ENCODE measurements at regions not wholly inside any gene's neighbourhood (a gene's known extent, or its start where the extent isn't known, plus 50 kb on each side); places are given as distances from the start of the nearest gene placed in this dataset.

GRCh38 chr10:130230036-130230435, 93.8 kb downstream of the GLRX3 start:
- Histone ChIP-seq H3K36me3 (ENCODE audit: control insufficient read depth, insufficient read depth, low read length) (no peaks in the 10 kb centered on the region), H3K4me3 (ENCODE audit: low read depth, low read length) (no peak overlapping the region), H3K9ac (ENCODE audit: low read depth, low read length) (no peak overlapping the region), H3K9me3 (ENCODE audit: control insufficient read depth, insufficient read depth, low read length) (peaks cover 6% of the 10 kb centered on the region), H3K4me1 (ENCODE audit: control insufficient read depth, insufficient read depth, low read length) (no peaks in the 10 kb centered on the region), H3K27me3 (ENCODE audit: control insufficient read depth, insufficient read depth, low read length) (no peaks in the 10 kb centered on the region)

- Histone ChIP-seq H3K27me3 (ENCODE audit: control insufficient read depth, insufficient read depth, low read length) (no peaks in the 10 kb centered on the region), H3K4me1 (ENCODE audit: control insufficient read depth, insufficient read depth, low read length) (no peaks in the 10 kb centered on the region), H3K9me3 (ENCODE audit: control insufficient read depth, insufficient read depth, low read length) (peaks cover 6% of the 10 kb centered on the region)
Measured at GRCh38 chr10:130230611-130231010, 94.4 kb downstream of the GLRX3 start.

GRCh38 chr10:130231251-130231741, 95.1 kb downstream of the GLRX3 start:
- Histone ChIP-seq H3K9me3 (ENCODE audit: control insufficient read depth, insufficient read depth, low read length) (peaks cover 6% of the 10 kb centered on the region), H3K4me1 (ENCODE audit: control insufficient read depth, insufficient read depth, low read length) (no peaks in the 10 kb centered on the region), H3K36me3 (ENCODE audit: control insufficient read depth, insufficient read depth, low read length) (no peaks in the 10 kb centered on the region), H3K4me3 (ENCODE audit: low read depth, low read length) (no peak overlapping the region), H3K27me3 (ENCODE audit: control insufficient read depth, insufficient read depth, low read length) (no peaks in the 10 kb centered on the region), H3K9ac (ENCODE audit: low read depth, low read length) (no peak overlapping the region)

More at GRCh38 chr10:130230611-130231010, 94.4 kb downstream of the GLRX3 start:
- Histone ChIP-seq H3K9ac (ENCODE audit: low read depth, low read length) (no peak overlapping the region), H3K36me3 (ENCODE audit: control insufficient read depth, insufficient read depth, low read length) (no peaks in the 10 kb centered on the region), H3K4me3 (ENCODE audit: low read depth, low read length) (no peak overlapping the region)

GRCh38 chr10:130232166-130233034, 96.2 kb downstream of the GLRX3 start:
- Histone ChIP-seq H3K4me3 (ENCODE audit: low read depth, low read length) (no peak overlapping the region), H3K36me3 (ENCODE audit: control insufficient read depth, insufficient read depth, low read length) (no peaks in the 10 kb centered on the region), H3K9ac (ENCODE audit: low read depth, low read length) (no peak overlapping the region), H3K4me1 (ENCODE audit: control insufficient read depth, insufficient read depth, low read length) (no peaks in the 10 kb centered on the region), H3K27me3 (ENCODE audit: control insufficient read depth, insufficient read depth, low read length) (no peaks in the 10 kb centered on the region), H3K9me3 (ENCODE audit: control insufficient read depth, insufficient read depth, low read length) (no peaks in the 10 kb centered on the region)

- Histone ChIP-seq H3K4me1 (ENCODE audit: control insufficient read depth, insufficient read depth, low read length) (no peaks in the 10 kb centered on the region), H3K9me3 (ENCODE audit: control insufficient read depth, insufficient read depth, low read length) (no peaks in the 10 kb centered on the region), H3K4me3 (ENCODE audit: low read depth, low read length) (no peak overlapping the region), H3K36me3 (ENCODE audit: control insufficient read depth, insufficient read depth, low read length) (no peaks in the 10 kb centered on the region), H3K9ac (ENCODE audit: low read depth, low read length) (no peak overlapping the region), H3K27me3 (ENCODE audit: control insufficient read depth, insufficient read depth, low read length) (no peaks in the 10 kb centered on the region)
Measured at GRCh38 chr10:130233035-130233360, 96.8 kb downstream of the GLRX3 start.

- Histone ChIP-seq H3K36me3 (ENCODE audit: control insufficient read depth, insufficient read depth, low read length) (no peaks in the 10 kb centered on the region), H3K27me3 (ENCODE audit: control insufficient read depth, insufficient read depth, low read length) (no peaks in the 10 kb centered on the region), H3K9ac (ENCODE audit: low read depth, low read length) (no peak overlapping the region), H3K4me3 (ENCODE audit: low read depth, low read length) (no peak overlapping the region), H3K9me3 (ENCODE audit: control insufficient read depth, insufficient read depth, low read length) (no peaks in the 10 kb centered on the region), H3K4me1 (ENCODE audit: control insufficient read depth, insufficient read depth, low read length) (no peaks in the 10 kb centered on the region)
Measured at GRCh38 chr10:130233426-130233825, 97.2 kb downstream of the GLRX3 start.

- H3K4me3 ChIP-seq (ENCODE audit: low read depth, low read length) = no peak overlapping the region
- H3K9ac ChIP-seq (ENCODE audit: low read depth, low read length) = no peak overlapping the region
- H3K27me3 ChIP-seq (ENCODE audit: control insufficient read depth, insufficient read depth, low read length) = no peaks in the 10 kb centered on the region
- H3K4me1 ChIP-seq (ENCODE audit: control insufficient read depth, insufficient read depth, low read length) = no peaks in the 10 kb centered on the region
- H3K36me3 ChIP-seq (ENCODE audit: control insufficient read depth, insufficient read depth, low read length) = no peaks in the 10 kb centered on the region
- H3K9me3 ChIP-seq (ENCODE audit: control insufficient read depth, insufficient read depth, low read length) = no peaks in the 10 kb centered on the region
Measured at GRCh38 chr10:130234171-130234965, 98.2 kb downstream of the GLRX3 start.

GRCh38 chr10:130236711-130237110, 100.5 kb downstream of the GLRX3 start:
- no peaks in the 10 kb centered on the region for H3K36me3 ChIP-seq (ENCODE audit: control insufficient read depth, insufficient read depth, low read length)
- H3K4me3 ChIP-seq (ENCODE audit: low read depth, low read length) = no peak overlapping the region
- no peak overlapping the region for H3K9ac ChIP-seq (ENCODE audit: low read depth, low read length)
- no peaks in the 10 kb centered on the region for H3K4me1 ChIP-seq (ENCODE audit: control insufficient read depth, insufficient read depth, low read length)
- no peaks in the 10 kb centered on the region for H3K9me3 ChIP-seq (ENCODE audit: control insufficient read depth, insufficient read depth, low read length)
- H3K27me3 ChIP-seq (ENCODE audit: control insufficient read depth, insufficient read depth, low read length) = no peaks in the 10 kb centered on the region

GRCh38 chr10:130240409-130240808, 104.2 kb downstream of the GLRX3 start:
- H3K4me1 ChIP-seq (ENCODE audit: control insufficient read depth, insufficient read depth, low read length) = no peaks in the 10 kb centered on the region
- no peak overlapping the region for H3K4me3 ChIP-seq (ENCODE audit: low read depth, low read length)
- no peaks in the 10 kb centered on the region for H3K27me3 ChIP-seq (ENCODE audit: control insufficient read depth, insufficient read depth, low read length)
- H3K9me3 ChIP-seq (ENCODE audit: control insufficient read depth, insufficient read depth, low read length) = no peaks in the 10 kb centered on the region
- H3K36me3 ChIP-seq (ENCODE audit: control insufficient read depth, insufficient read depth, low read length) = no peaks in the 10 kb centered on the region
- H3K9ac ChIP-seq (ENCODE audit: low read depth, low read length) = no peak overlapping the region

- Histone ChIP-seq H3K27me3 (ENCODE audit: control insufficient read depth, insufficient read depth, low read length) (no peaks in the 10 kb centered on the region), H3K4me3 (ENCODE audit: low read depth, low read length) (no peak overlapping the region), H3K4me1 (ENCODE audit: control insufficient read depth, insufficient read depth, low read length) (no peaks in the 10 kb centered on the region), H3K9ac (ENCODE audit: low read depth, low read length) (no peak overlapping the region), H3K36me3 (ENCODE audit: control insufficient read depth, insufficient read depth, low read length) (no peaks in the 10 kb centered on the region), H3K9me3 (ENCODE audit: control insufficient read depth, insufficient read depth, low read length) (no peaks in the 10 kb centered on the region)
Measured at GRCh38 chr10:130242513-130242912, 106.3 kb downstream of the GLRX3 start.

GRCh38 chr10:130243015-130243414, 106.8 kb downstream of the GLRX3 start:
- no peaks in the 10 kb centered on the region for H3K36me3 ChIP-seq (ENCODE audit: control insufficient read depth, insufficient read depth, low read length)
- H3K4me3 ChIP-seq (ENCODE audit: low read depth, low read length) = no peak overlapping the region
- no peaks in the 10 kb centered on the region for H3K9me3 ChIP-seq (ENCODE audit: control insufficient read depth, insufficient read depth, low read length)
- H3K4me1 ChIP-seq (ENCODE audit: control insufficient read depth, insufficient read depth, low read length) = no peaks in the 10 kb centered on the region
- no peak overlapping the region for H3K9ac ChIP-seq (ENCODE audit: low read depth, low read length)
- H3K27me3 ChIP-seq (ENCODE audit: control insufficient read depth, insufficient read depth, low read length) = no peaks in the 10 kb centered on the region
